Activated CD4-positive, alpha-beta T cell treated with anti-CD3 and anti-CD28 coated beads, Interleukin-2, amount 10 ng/mL, durations not matched to agents 7 days and 5 days (primary cell): ENCODE measurements at regions not wholly inside any gene's neighbourhood (a gene's known extent, or its start where the extent isn't known, plus 50 kb on each side); places are given as distances from the start of the nearest gene placed in this dataset.

Experiments
- CTCF ChIA-PET: fragments of 350-600 bp; sonication (Branson Sonifier 250); formaldehyde crosslinking; loops from one replicate; lab custom pipeline; 2021; ENCODE audit warnings: antibody characterized with exemption; lab: Charles Lee
- POLR2A ChIA-PET: fragments of 350-600 bp; sonication (Branson Sonifier 250); formaldehyde crosslinking; loops from one replicate; lab custom pipeline; 2021; ENCODE audit warnings: antibody characterized with exemption; lab: Charles Lee
- DNase-seq: peaks from one replicate; pipeline ENCODE4 v3.0.0-alpha.2; 2020
- H3K27ac Mint-ChIP-seq: one replicate; pipeline ENCODE4 v1.8.0; 2021; ENCODE audit warnings: mild to moderate bottlenecking, moderate library complexity, mixed read lengths
- H3K27me3 Mint-ChIP-seq: one replicate; pipeline ENCODE4 v1.8.0; 2021; ENCODE audit warnings: mixed read lengths
- H3K36me3 Mint-ChIP-seq: one replicate; pipeline ENCODE4 v1.8.0; 2021; ENCODE audit warnings: low read depth, mixed read lengths
- H3K4me1 Mint-ChIP-seq: one replicate; pipeline ENCODE4 v1.8.0; 2021; ENCODE audit warnings: mixed read lengths
- H3K4me3 Mint-ChIP-seq: one replicate; pipeline ENCODE4 v1.8.0; 2021; ENCODE audit warnings: mild to moderate bottlenecking, moderate library complexity, mixed read lengths
- H3K9me3 Mint-ChIP-seq: one replicate; pipeline ENCODE4 v1.8.0; 2021; ENCODE audit warnings: mixed read lengths

DNA sequence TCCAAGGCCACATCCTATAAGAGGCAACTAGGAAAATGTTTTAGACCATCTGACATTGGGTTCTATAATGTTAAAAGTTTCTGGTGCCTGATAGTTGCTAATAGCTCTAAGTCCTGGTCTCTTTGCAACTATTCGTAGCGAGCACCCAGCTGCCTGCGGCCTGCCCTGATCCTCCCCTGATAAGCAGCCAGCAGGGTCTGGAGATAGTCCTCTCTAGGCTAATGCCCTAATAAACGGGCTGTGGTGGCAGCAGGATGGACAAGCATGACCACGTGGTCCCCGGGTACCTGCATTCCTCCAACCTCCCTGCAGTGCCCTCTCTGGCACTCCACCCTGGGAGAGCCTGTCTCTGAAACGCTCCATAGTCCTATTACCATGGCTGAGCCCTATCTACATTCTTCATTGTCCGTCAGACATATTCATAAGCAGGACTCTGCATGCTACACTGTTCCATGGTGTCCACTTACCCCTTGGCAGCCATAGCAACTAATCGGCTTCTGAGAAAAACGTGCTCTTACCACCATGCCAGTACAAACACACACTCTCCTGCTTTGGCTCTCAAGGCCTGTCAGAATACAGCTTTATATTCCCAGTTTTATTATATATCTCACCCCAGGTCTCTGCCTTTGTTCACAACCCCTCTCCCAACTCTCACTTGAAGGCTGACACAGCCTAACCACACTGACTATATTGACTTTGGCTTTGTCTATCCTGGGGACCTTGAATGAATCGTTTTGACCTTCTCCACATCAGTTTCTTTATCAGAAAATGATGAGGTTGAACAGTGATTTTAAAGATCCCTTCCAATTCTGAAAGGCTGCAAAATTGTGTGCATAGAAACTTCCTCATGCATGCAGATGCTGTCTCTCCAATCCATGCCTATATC, 49.9 kb upstream of the DAPK1 start:
- POLR2A ChIA-PET = no interaction called here
- Mint-ChIP-seq H3K27me3 (peaks cover 1% of the 10 kb centered on the region), H3K27ac (no peak overlapping the region), H3K9me3 (peaks cover 5% of the 10 kb centered on the region), H3K4me1 (no peaks in the 10 kb centered on the region), H3K4me3 (no peak overlapping the region), H3K36me3 (no peaks in the 10 kb centered on the region)
- CTCF ChIA-PET = no interaction called here
- no peak for DNase-seq
